ENCODE measurements at regions not wholly inside any gene's neighbourhood (a gene's known extent, or its start where the extent isn't known, plus 50 kb on each side); places are given as distances from the start of the nearest gene placed in this dataset.

DNA sequence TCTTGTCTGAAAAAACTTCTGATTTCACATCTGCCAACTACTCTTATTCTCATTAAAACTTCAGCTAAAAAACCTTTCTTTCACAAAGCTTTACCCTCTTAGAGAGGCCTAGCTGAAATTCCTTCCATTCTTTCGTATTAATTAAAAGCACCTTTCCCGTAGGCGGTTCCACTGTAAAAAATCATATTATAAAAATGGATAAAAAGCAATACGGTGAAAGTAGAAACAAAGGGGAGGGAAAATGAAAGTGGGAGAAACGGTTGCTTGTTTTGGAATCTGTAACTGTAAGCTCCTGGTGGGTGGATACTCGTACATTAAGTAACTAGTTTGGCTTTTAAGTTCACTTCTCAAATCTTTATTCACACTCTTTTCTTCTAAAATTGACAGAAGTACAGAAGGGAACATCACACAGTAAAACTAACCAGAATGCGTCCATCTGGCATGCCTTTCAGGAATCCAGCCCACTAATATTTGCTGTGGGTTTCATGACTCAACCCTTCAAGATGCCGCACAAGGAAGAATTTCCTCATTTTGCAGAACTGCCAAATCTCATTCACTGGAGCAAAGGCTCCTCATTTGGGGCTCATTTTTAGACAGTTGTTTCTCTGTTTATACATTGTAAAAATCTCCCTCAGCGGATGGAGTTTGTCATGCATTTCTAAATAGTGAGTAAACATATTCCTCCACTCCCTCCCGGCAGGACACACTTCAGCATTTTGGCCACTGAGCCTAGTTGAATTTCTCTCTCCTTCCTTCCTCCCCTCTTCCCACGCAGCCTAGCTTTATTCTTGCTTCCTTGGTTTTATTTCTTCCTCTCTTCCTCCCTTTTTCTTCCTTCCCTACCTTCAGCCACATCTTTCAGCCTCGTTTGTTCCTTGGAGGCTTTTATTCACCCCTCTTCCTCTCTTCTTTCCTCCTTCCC lies 419.5 kb upstream of the NAALADL2 start:
- Histone ChIP-seq H3K9me3 (ENCODE audit: insufficient read depth, low read depth, low read length) (no peaks in the 10 kb centered on the region), H3K36me3 (ENCODE audit: insufficient read depth, low read length) (no peaks in the 10 kb centered on the region), H3K9ac (ENCODE audit: low read depth, low read length, poor library complexity, severe bottlenecking) (no peak overlapping the region), H3F3A (ENCODE audit: low read depth) (no peaks in the 10 kb centered on the region), H2AFZ (ENCODE audit: low read length) (peak overlapping the region; percentile 97), H3K4me2 (ENCODE audit: low read depth, low read length, poor library complexity, severe bottlenecking) (peak overlapping the region; percentile 79), H3K4me1 (ENCODE audit: insufficient read depth, low read length, poor library complexity, severe bottlenecking) (peaks cover 8% of the 10 kb centered on the region), H3K9me2 (replicated peaks; ENCODE audit: low read depth, low read length) (no peaks in the 10 kb centered on the region), H4K20me1 (ENCODE audit: insufficient read depth, low read length, poor library complexity, severe bottlenecking) (no peaks in the 10 kb centered on the region), H3K4me3 (ENCODE audit: low read length, poor library complexity, severe bottlenecking) (peak overlapping the region; percentile 81), H3K79me2 (ENCODE audit: insufficient read depth, low read length) (no peaks in the 10 kb centered on the region), H3K27me3 (ENCODE audit: insufficient read depth, low read length, poor library complexity, severe bottlenecking) (no peaks in the 10 kb centered on the region)
- TF ChIP-seq CTCF (conservative IDR thresholded peaks at IDR 0.05; ENCODE audit: low read length) (no peak), EZH2phosphoT487 (IDR thresholded peaks at IDR 0.05; ENCODE audit: borderline replicate concordance) (no peak)

- H3K4me1 ChIP-seq (ENCODE audit: insufficient read depth, low read length, poor library complexity, severe bottlenecking): peaks cover 8% of the 10 kb centered on the region
- no peaks in the 10 kb centered on the region for H3K79me2 ChIP-seq (ENCODE audit: insufficient read depth, low read length)
- H4K20me1 ChIP-seq (ENCODE audit: insufficient read depth, low read length, poor library complexity, severe bottlenecking): no peaks in the 10 kb centered on the region
- H3K4me3 ChIP-seq (ENCODE audit: low read length, poor library complexity, severe bottlenecking): peak overlapping the region; percentile 81
- H3K9me3 ChIP-seq (ENCODE audit: insufficient read depth, low read depth, low read length): no peaks in the 10 kb centered on the region
- H2AFZ ChIP-seq (ENCODE audit: low read length): peak overlapping the region; percentile 97
- no peaks in the 10 kb centered on the region for H3K27me3 ChIP-seq (ENCODE audit: insufficient read depth, low read length, poor library complexity, severe bottlenecking)
- no peaks in the 10 kb centered on the region for H3F3A ChIP-seq (ENCODE audit: low read depth)
- H3K4me2 ChIP-seq (ENCODE audit: low read depth, low read length, poor library complexity, severe bottlenecking): peak overlapping the region; percentile 79
- TF ChIP-seq CTCF (conservative IDR thresholded peaks at IDR 0.05; ENCODE audit: low read length): no peak
- no peak for TF ChIP-seq EZH2phosphoT487 (IDR thresholded peaks at IDR 0.05; ENCODE audit: borderline replicate concordance)
- no peaks in the 10 kb centered on the region for H3K36me3 ChIP-seq (ENCODE audit: insufficient read depth, low read length)
- no peaks in the 10 kb centered on the region for H3K9me2 ChIP-seq (replicated peaks; ENCODE audit: low read depth, low read length)
- H3K9ac ChIP-seq (ENCODE audit: low read depth, low read length, poor library complexity, severe bottlenecking): peak overlapping the region; percentile 69
Observed at GRCh38 chr3:174440253-174440701, 418.9 kb upstream of the NAALADL2 start.

- Histone ChIP-seq H3K4me1 (ENCODE audit: insufficient read depth, low read length, poor library complexity, severe bottlenecking) (peaks cover 8% of the 10 kb centered on the region), H3K36me3 (ENCODE audit: insufficient read depth, low read length) (no peaks in the 10 kb centered on the region), H3F3A (ENCODE audit: low read depth) (no peaks in the 10 kb centered on the region), H3K9ac (ENCODE audit: low read depth, low read length, poor library complexity, severe bottlenecking) (peak overlapping the region; percentile 69), H3K9me3 (ENCODE audit: insufficient read depth, low read depth, low read length) (no peaks in the 10 kb centered on the region), H4K20me1 (ENCODE audit: insufficient read depth, low read length, poor library complexity, severe bottlenecking) (no peaks in the 10 kb centered on the region), H2AFZ (ENCODE audit: low read length) (peak overlapping the region; percentile 97), H3K4me3 (ENCODE audit: low read length, poor library complexity, severe bottlenecking) (peak overlapping the region; percentile 81), H3K79me2 (ENCODE audit: insufficient read depth, low read length) (no peaks in the 10 kb centered on the region), H3K4me2 (ENCODE audit: low read depth, low read length, poor library complexity, severe bottlenecking) (peak overlapping the region; percentile 79), H3K9me2 (replicated peaks; ENCODE audit: low read depth, low read length) (no peaks in the 10 kb centered on the region), H3K27me3 (ENCODE audit: insufficient read depth, low read length, poor library complexity, severe bottlenecking) (no peaks in the 10 kb centered on the region)
- TF ChIP-seq EZH2phosphoT487 (IDR thresholded peaks at IDR 0.05; ENCODE audit: borderline replicate concordance): no peak
- TF ChIP-seq CTCF (conservative IDR thresholded peaks at IDR 0.05; ENCODE audit: low read length): 0 out of 2 replicates have a peak, but pooled peaks have one; percentile 7
Observed at GRCh38 chr3:174440741-174441587, 418.2 kb upstream of the NAALADL2 start.

Data from Loucy (cell line).